HEK293 (cell line): ENCODE measurements at regions not wholly inside any gene's neighbourhood (a gene's known extent, or its start where the extent isn't known, plus 50 kb on each side); places are given as distances from the start of the nearest gene placed in this dataset.
A peak's percentile ranks its signal among the peaks of the same experiment; 100 is the strongest.

Source experiments
- BCL11A ChIP-seq: fragments of 450-650 bp; formaldehyde crosslinking; IDR thresholded peaks from 2 replicates; pipeline ENCODE4 v1.5.1; 2016; ENCODE audit warnings: low read depth, missing biosample characterization, missing genetic modification characterization
- BCL11B ChIP-seq: fragments of 450-650 bp; formaldehyde crosslinking; IDR thresholded peaks from 2 replicates; pipeline ENCODE4 v1.5.1; 2016; ENCODE audit warnings: low read depth, missing biosample characterization, missing genetic modification characterization
- HOXD13 ChIP-seq: sonication (generic); formaldehyde crosslinking; IDR thresholded peaks from 2 replicates; pipeline ENCODE4 v1.8.0; 2022; ENCODE audit warnings: missing genetic modification reagents, borderline replicate concordance
- KLF9 ChIP-seq: fragments of 450-650 bp; formaldehyde crosslinking; IDR thresholded peaks from 2 replicates; pipeline ENCODE4 v1.5.1; 2016; ENCODE audit warnings: missing biosample characterization, missing genetic modification characterization, low read depth
- MEIS1 ChIP-seq: sonication (generic); formaldehyde crosslinking; IDR thresholded peaks from 2 replicates; pipeline ENCODE4 v1.8.1; 2022; ENCODE audit warnings: missing genetic modification reagents, mild to moderate bottlenecking, borderline replicate concordance
- MYNN ChIP-seq: fragments of 450-650 bp; formaldehyde crosslinking; IDR thresholded peaks from 2 replicates; pipeline ENCODE4 v1.5.1; 2016; ENCODE audit warnings: missing biosample characterization, missing genetic modification characterization, borderline replicate concordance
- WT1 ChIP-seq: fragments of 450-650 bp; formaldehyde crosslinking; IDR thresholded peaks from 2 replicates; pipeline ENCODE4 v1.5.1; 2016; ENCODE audit warnings: missing biosample characterization, missing genetic modification characterization
- ZBTB17 ChIP-seq: fragments of 450-650 bp; formaldehyde crosslinking; IDR thresholded peaks from 2 replicates; pipeline ENCODE4 v1.5.1; 2016; ENCODE audit warnings: missing biosample characterization, missing genetic modification characterization
- ZFHX2 ChIP-seq: fragments of 450-650 bp; formaldehyde crosslinking; conservative IDR thresholded peaks from 2 replicates; pipeline ENCODE4 v1.5.1; 2016; ENCODE audit warnings: missing biosample characterization, missing genetic modification characterization
- ZFP3 ChIP-seq: fragments of 450-650 bp; formaldehyde crosslinking; IDR thresholded peaks from 2 replicates; pipeline ENCODE4 v1.5.1; 2016; ENCODE audit warnings: low read depth, missing biosample characterization, missing genetic modification characterization
- ZIC2 ChIP-seq: fragments of 450-650 bp; formaldehyde crosslinking; IDR thresholded peaks from 2 replicates; pipeline ENCODE4 v1.5.1; 2016; ENCODE audit warnings: missing biosample characterization, missing genetic modification characterization
- ZNF112 ChIP-seq: fragments of 450-650 bp; formaldehyde crosslinking; IDR thresholded peaks from 2 replicates; pipeline ENCODE4 v1.5.0; 2017; ENCODE audit warnings: missing biosample characterization, missing genetic modification characterization
- ZNF221 ChIP-seq: fragments of 450-650 bp; formaldehyde crosslinking; IDR thresholded peaks from 2 replicates; pipeline ENCODE4 v1.5.1; 2017; ENCODE audit warnings: missing biosample characterization, missing genetic modification characterization, borderline replicate concordance
- ZNF302 ChIP-seq: fragments of 450-650 bp; formaldehyde crosslinking; IDR thresholded peaks from 2 replicates; pipeline ENCODE4 v1.5.1; 2016; ENCODE audit warnings: missing biosample characterization, missing genetic modification characterization, low read depth
- ZNF473 ChIP-seq: fragments of 450-650 bp; formaldehyde crosslinking; IDR thresholded peaks from 2 replicates; pipeline ENCODE4 v1.5.1; 2017; ENCODE audit warnings: missing biosample characterization, missing genetic modification characterization
- ZNF510 ChIP-seq: fragments of 450-650 bp; formaldehyde crosslinking; IDR thresholded peaks from 2 replicates; pipeline ENCODE4 v1.5.1; 2018; ENCODE audit warnings: mild to moderate bottlenecking, missing genetic modification characterization, missing biosample characterization; ENCODE audit not compliant: insufficient replicate concordance
- ZNF548 ChIP-seq: fragments of 450-650 bp; formaldehyde crosslinking; IDR thresholded peaks from 2 replicates; pipeline ENCODE4 v1.5.1; 2016; ENCODE audit warnings: missing biosample characterization, missing genetic modification characterization
- ZNF585B ChIP-seq: fragments of 450-650 bp; formaldehyde crosslinking; IDR thresholded peaks from 2 replicates; pipeline ENCODE4 v1.5.1; 2016; ENCODE audit warnings: missing biosample characterization, missing genetic modification characterization
- ZNF596 ChIP-seq: fragments of 450-650 bp; IDR thresholded peaks from 2 replicates; pipeline ENCODE4 v1.5.0; 2018; ENCODE audit warnings: missing biosample characterization, mild to moderate bottlenecking, missing genetic modification characterization, moderate library complexity
- ZNF621 ChIP-seq: fragments of 450-650 bp; formaldehyde crosslinking; IDR thresholded peaks from 2 replicates; pipeline ENCODE4 v1.5.1; 2017; ENCODE audit warnings: missing biosample characterization, missing genetic modification characterization
- ZNF776 ChIP-seq: fragments of 450-650 bp; formaldehyde crosslinking; IDR thresholded peaks from 2 replicates; pipeline ENCODE4 v1.5.0; 2017; ENCODE audit warnings: missing biosample characterization, missing genetic modification characterization, borderline replicate concordance
- ZNF791 ChIP-seq: fragments of 450-650 bp; formaldehyde crosslinking; IDR thresholded peaks from 2 replicates; pipeline ENCODE4 v1.5.1; 2016; ENCODE audit warnings: missing biosample characterization, missing genetic modification characterization
- ZNF843 ChIP-seq: fragments of 450-650 bp; formaldehyde crosslinking; IDR thresholded peaks from 2 replicates; pipeline ENCODE4 v1.5.1; 2016; ENCODE audit warnings: missing biosample characterization, missing genetic modification characterization
- ZSCAN16 ChIP-seq: fragments of 450-650 bp; formaldehyde crosslinking; IDR thresholded peaks from 2 replicates; pipeline ENCODE4 v1.5.1; 2016; ENCODE audit warnings: missing biosample characterization, missing genetic modification characterization
- ZXDB ChIP-seq: fragments of 450-650 bp; formaldehyde crosslinking; IDR thresholded peaks from 2 replicates; pipeline ENCODE4 v1.5.1; 2016; ENCODE audit warnings: missing biosample characterization, missing genetic modification characterization
- TF ChIP-seq, protein P1 (sequence below): fragments of 450-650 bp; formaldehyde crosslinking; conservative IDR thresholded peaks from 2 replicates; pipeline ENCODE4 v1.5.1; 2016; ENCODE audit warnings: low read depth, missing biosample characterization, missing genetic modification characterization
- TF ChIP-seq, protein P2 (sequence below): fragments of 450-650 bp; formaldehyde crosslinking; IDR thresholded peaks from 2 replicates; pipeline ENCODE4 v1.5.1; 2017; ENCODE audit warnings: missing biosample characterization, missing genetic modification characterization
- TF ChIP-seq, protein P3 (sequence below): fragments of 450-650 bp; formaldehyde crosslinking; IDR thresholded peaks from 2 replicates; pipeline ENCODE4 v1.5.1; 2016; ENCODE audit warnings: missing biosample characterization, missing genetic modification characterization
- TF ChIP-seq, protein P4 (sequence below): fragments of 450-650 bp; formaldehyde crosslinking; IDR thresholded peaks from 2 replicates; pipeline ENCODE4 v1.5.1; 2016; ENCODE audit warnings: missing biosample characterization, missing genetic modification characterization
- TF ChIP-seq, protein P5 (sequence below): fragments of 450-650 bp; formaldehyde crosslinking; IDR thresholded peaks from 2 replicates; pipeline ENCODE4 v1.5.1; 2016; ENCODE audit warnings: missing biosample characterization, missing genetic modification characterization
- TF ChIP-seq, protein P6 (sequence below): fragments of 450-650 bp; formaldehyde crosslinking; IDR thresholded peaks from 2 replicates; pipeline ENCODE4 v1.5.1; 2016; ENCODE audit warnings: missing biosample characterization, missing genetic modification characterization

DNA sequence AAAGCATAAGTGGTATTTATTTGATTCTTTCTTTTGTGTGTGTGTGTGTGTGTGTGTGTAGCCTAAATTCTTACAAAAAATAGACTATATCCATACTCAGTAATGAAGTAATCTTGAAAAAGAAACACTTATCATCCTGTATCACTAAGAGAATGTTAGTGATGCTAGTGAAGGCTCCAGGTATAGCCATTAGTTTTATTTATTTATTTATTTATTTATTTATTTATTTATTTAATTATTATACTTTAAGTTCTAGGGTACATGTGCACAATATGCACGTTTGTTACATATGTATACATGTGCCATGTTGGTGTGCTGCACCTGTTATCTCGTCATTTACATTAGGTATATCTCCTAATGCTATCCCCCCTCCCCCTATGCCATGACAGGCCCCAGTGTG, 436.0 kb downstream of the HTR7 start (continued):
- TF ChIP-seq ZNF221, result no peak
- no peak for TF ChIP-seq ZNF621 (tag by site-specific recombination)
- TF ChIP-seq, protein P1, sequence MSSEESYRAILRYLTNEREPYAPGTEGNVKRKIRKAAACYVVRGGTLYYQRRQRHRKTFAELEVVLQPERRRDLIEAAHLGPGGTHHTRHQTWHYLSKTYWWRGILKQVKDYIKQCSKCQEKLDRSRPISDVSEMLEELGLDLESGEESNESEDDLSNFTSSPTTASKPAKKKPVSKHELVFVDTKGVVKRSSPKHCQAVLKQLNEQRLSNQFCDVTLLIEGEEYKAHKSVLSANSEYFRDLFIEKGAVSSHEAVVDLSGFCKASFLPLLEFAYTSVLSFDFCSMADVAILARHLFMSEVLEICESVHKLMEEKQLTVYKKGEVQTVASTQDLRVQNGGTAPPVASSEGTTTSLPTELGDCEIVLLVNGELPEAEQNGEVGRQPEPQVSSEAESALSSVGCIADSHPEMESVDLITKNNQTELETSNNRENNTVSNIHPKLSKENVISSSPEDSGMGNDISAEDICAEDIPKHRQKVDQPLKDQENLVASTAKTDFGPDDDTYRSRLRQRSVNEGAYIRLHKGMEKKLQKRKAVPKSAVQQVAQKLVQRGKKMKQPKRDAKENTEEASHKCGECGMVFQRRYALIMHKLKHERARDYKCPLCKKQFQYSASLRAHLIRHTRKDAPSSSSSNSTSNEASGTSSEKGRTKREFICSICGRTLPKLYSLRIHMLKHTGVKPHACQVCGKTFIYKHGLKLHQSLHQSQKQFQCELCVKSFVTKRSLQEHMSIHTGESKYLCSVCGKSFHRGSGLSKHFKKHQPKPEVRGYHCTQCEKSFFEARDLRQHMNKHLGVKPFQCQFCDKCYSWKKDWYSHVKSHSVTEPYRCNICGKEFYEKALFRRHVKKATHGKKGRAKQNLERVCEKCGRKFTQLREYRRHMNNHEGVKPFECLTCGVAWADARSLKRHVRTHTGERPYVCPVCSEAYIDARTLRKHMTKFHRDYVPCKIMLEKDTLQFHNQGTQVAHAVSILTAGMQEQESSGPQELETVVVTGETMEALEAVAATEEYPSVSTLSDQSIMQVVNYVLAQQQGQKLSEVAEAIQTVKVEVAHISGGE, result peak; percentile 82
- TF ChIP-seq HOXD13, result no peak
- TF ChIP-seq ZNF596 (tag by site-specific recombination), result no peak
- no peak for TF ChIP-seq KLF9
- TF ChIP-seq, protein P2, sequence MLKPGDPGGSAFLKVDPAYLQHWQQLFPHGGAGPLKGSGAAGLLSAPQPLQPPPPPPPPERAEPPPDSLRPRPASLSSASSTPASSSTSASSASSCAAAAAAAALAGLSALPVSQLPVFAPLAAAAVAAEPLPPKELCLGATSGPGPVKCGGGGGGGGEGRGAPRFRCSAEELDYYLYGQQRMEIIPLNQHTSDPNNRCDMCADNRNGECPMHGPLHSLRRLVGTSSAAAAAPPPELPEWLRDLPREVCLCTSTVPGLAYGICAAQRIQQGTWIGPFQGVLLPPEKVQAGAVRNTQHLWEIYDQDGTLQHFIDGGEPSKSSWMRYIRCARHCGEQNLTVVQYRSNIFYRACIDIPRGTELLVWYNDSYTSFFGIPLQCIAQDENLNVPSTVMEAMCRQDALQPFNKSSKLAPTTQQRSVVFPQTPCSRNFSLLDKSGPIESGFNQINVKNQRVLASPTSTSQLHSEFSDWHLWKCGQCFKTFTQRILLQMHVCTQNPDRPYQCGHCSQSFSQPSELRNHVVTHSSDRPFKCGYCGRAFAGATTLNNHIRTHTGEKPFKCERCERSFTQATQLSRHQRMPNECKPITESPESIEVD (tag by site-specific recombination), result no peak
- no peak for TF ChIP-seq MEIS1 (CRISPR knock-in tag)
- no peak for TF ChIP-seq ZNF776 (tag by site-specific recombination)
- no peak for TF ChIP-seq ZNF843 (tag by site-specific recombination)
- TF ChIP-seq ZSCAN16 (tag by site-specific recombination), result no peak
- TF ChIP-seq, protein P3, sequence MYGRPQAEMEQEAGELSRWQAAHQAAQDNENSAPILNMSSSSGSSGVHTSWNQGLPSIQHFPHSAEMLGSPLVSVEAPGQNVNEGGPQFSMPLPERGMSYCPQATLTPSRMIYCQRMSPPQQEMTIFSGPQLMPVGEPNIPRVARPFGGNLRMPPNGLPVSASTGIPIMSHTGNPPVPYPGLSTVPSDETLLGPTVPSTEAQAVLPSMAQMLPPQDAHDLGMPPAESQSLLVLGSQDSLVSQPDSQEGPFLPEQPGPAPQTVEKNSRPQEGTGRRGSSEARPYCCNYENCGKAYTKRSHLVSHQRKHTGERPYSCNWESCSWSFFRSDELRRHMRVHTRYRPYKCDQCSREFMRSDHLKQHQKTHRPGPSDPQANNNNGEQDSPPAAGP (tag by site-specific recombination), result no peak
- TF ChIP-seq, protein P4, sequence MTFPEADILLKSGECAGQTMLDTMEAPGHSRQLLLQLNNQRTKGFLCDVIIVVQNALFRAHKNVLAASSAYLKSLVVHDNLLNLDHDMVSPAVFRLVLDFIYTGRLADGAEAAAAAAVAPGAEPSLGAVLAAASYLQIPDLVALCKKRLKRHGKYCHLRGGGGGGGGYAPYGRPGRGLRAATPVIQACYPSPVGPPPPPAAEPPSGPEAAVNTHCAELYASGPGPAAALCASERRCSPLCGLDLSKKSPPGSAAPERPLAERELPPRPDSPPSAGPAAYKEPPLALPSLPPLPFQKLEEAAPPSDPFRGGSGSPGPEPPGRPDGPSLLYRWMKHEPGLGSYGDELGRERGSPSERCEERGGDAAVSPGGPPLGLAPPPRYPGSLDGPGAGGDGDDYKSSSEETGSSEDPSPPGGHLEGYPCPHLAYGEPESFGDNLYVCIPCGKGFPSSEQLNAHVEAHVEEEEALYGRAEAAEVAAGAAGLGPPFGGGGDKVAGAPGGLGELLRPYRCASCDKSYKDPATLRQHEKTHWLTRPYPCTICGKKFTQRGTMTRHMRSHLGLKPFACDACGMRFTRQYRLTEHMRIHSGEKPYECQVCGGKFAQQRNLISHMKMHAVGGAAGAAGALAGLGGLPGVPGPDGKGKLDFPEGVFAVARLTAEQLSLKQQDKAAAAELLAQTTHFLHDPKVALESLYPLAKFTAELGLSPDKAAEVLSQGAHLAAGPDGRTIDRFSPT (tag by site-specific recombination), result no peak
- no peak for TF ChIP-seq ZNF112 (tag by site-specific recombination)
- no peak for TF ChIP-seq BCL11A
- TF ChIP-seq BCL11B (tag by site-specific recombination), result no peak
- TF ChIP-seq ZNF510 (tag by site-specific recombination), result peak; percentile 32
- TF ChIP-seq, protein P5, sequence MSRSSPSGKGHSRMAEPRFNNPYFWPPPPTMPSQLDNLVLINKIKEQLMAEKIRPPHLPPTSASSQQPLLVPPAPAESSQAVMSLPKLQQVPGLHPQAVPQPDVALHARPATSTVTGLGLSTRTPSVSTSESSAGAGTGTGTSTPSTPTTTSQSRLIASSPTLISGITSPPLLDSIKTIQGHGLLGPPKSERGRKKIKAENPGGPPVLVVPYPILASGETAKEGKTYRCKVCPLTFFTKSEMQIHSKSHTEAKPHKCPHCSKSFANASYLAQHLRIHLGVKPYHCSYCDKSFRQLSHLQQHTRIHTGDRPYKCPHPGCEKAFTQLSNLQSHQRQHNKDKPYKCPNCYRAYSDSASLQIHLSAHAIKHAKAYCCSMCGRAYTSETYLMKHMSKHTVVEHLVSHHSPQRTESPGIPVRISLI (tag by site-specific recombination), result no peak
- no peak for TF ChIP-seq ZNF585B (tag by site-specific recombination)
- no peak for TF ChIP-seq ZNF473 (tag by site-specific recombination)
- peak; percentile 43; the same call in 1 of the 2 replicates for TF ChIP-seq ZXDB (tag by site-specific recombination)
- TF ChIP-seq ZNF302 (tag by site-specific recombination), result no peak
- TF ChIP-seq ZNF791 (tag by site-specific recombination), result no peak
- no peak for TF ChIP-seq ZFP3
- TF ChIP-seq ZIC2 (tag by site-specific recombination), result no peak
- no peak for TF ChIP-seq ZBTB17 (tag by site-specific recombination)
- TF ChIP-seq, protein P6, sequence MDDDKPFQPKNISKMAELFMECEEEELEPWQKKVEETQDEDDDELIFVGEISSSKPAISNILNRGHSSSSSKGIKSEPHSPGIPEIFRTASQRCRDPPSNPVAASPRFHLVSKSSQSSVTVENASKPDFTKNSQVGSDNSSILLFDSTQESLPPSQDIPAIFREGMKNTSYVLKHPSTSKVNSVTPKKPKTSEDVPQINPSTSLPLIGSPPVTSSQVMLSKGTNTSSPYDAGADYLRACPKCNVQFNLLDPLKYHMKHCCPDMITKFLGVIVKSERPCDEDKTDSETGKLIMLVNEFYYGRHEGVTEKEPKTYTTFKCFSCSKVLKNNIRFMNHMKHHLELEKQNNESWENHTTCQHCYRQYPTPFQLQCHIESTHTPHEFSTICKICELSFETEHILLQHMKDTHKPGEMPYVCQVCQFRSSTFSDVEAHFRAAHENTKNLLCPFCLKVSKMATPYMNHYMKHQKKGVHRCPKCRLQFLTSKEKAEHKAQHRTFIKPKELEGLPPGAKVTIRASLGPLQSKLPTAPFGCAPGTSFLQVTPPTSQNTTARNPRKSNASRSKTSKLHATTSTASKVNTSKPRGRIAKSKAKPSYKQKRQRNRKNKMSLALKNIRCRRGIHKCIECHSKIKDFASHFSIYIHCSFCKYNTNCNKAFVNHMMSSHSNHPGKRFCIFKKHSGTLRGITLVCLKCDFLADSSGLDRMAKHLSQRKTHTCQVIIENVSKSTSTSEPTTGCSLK (tag by site-specific recombination), result no peak
- TF ChIP-seq WT1 (tag by site-specific recombination), result no peak
- TF ChIP-seq ZFHX2 (tag by site-specific recombination), result no peak
- TF ChIP-seq MYNN, result no peak
- no peak for TF ChIP-seq ZNF548 (tag by site-specific recombination)
